Thyroid gland (tissue), 4 donors: ENCODE measurements at regions not wholly inside any gene's neighbourhood (a gene's known extent, or its start where the extent isn't known, plus 50 kb on each side); places are given as distances from the start of the nearest gene placed in this dataset.
"Not testable (repeated sequence)": the region's sequence is repeated elsewhere in the genome, so short reads cannot be mapped to it uniquely, and the experiment has no call there.

Experiments
- DNase-seq, 2 donors: peaks; one replicate each; pipeline ENCODE4 v3.0.0-alpha.2; 2019
- H3K27ac ChIP-seq, 3 donors: fragments of 200-600 bp; sonication (generic); 1 replicate in 2 of 3; 2 replicates in 1 of 3; pipeline ENCODE4 v1.5.1; 2016 to 2019; ENCODE audit warnings: mild to moderate bottlenecking in 1 of 3, moderate library complexity in 1 of 3
- H3K27me3 ChIP-seq: fragments of 200-600 bp; sonication (generic); one replicate; pipeline ENCODE4 v1.5.1; 2019
- H3K36me3 ChIP-seq, 2 donors: fragments of 200-600 bp; sonication (generic); one replicate each; pipeline ENCODE4 v1.5.1; 2016 to 2019
- H3K4me1 ChIP-seq, 2 donors: fragments of 200-600 bp; sonication (generic); one replicate each; pipeline ENCODE4 v1.5.1; 2017 to 2019
- H3K4me3 ChIP-seq, 3 donors: fragments of 200-600 bp; sonication (generic); replicated peaks in 1 of 3; 1 replicate in 2 of 3; 2 replicates in 1 of 3; pipeline ENCODE4 v1.5.1; 2016; ENCODE audit warnings: mild to moderate bottlenecking in 1 of 3
- H3K9me3 ChIP-seq: fragments of 200-600 bp; sonication (generic); one replicate; pipeline ENCODE4 v1.5.1; 2017
- CTCF ChIP-seq, 6 experiments: fragments of 200-600 bp in 3 of 6; fragments of 450-650 bp in 3 of 6; sonication (generic) in 3 of 6; IDR thresholded peaks; one replicate each; pipeline ENCODE4 v1.5.1; 2016 to 2019; ENCODE audit warnings: antibody characterized with exemption in 6 of 6, mild to moderate bottlenecking in 2 of 6, inconsistent platforms in 1 of 6, moderate library complexity in 1 of 6
- POLR2A ChIP-seq, 2 donors: fragments of 450-650 bp; IDR thresholded peaks; one replicate each; pipeline ENCODE4 v1.6.1; 2017; ENCODE audit warnings: antibody characterized with exemption in 2 of 2, mild to moderate bottlenecking in 2 of 2, moderate library complexity in 1 of 2
- WGBS, 2 donors: methylation state at CpG; one replicate each; pipeline ENCODE4 v1.1.5; 2017; 5-methylcytosine and 5-hydroxymethylcytosine counted together
- intact Hi-C: fragments of 100-400 bp; cut with DNase I; formaldehyde crosslinking; loops from one replicate; pipeline ENCODE4 v1.15.1; 2023

DNA sequence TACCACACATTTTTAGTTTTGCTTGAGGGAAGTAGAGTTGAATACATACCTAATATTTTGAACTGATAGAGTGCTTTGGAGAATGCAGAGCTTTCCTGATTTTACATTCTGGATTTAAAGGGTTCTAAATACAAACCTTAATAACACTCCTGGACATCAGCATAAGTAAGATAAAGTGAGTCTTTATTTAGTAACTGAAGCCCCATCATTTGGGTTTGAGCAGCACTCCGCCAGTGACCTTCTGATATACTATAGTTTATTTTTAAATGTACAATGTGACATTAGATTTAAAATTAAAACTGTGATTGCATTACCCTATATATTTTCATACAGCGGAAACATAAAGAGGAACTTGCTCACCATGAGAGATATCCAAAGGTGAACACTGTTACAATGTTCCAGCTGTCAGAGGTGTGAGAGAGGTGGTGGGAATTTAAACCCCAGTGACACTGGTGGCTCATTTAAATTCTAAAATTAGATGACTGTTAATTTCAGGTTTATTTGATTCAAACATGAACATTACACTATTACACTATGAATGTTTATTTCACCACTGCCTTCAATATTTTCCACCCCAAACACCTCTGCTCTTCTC, 203.0 kb upstream of the PCSK5 start:
- 49 to 50% methylated on average over 2 of the region's 2 CpGs for WGBS, 2 donors
- intact Hi-C loops, result no loop called here
- H3K4me1 ChIP-seq, result no peaks in the 10 kb centered on the region

GRCh38 chr9:75690551-75690950, 199.9 kb upstream of the PCSK5 start:
- H3K4me1 ChIP-seq, intact Hi-C loops, H3K36me3 ChIP-seq, DNase-seq, H3K27me3 ChIP-seq, H3K4me3 ChIP-seq, H3K9me3 ChIP-seq, H3K27ac ChIP-seq: not testable (repeated sequence)

More for the DNA sequence above, 203.0 kb upstream of the PCSK5 start:
- Histone ChIP-seq H3K27me3 (no peaks in the 10 kb centered on the region), H3K27ac (no peak overlapping the region), H3K36me3 (no peaks in the 10 kb centered on the region), H3K9me3 (no peaks in the 10 kb centered on the region), H3K4me3 (no peak overlapping the region)
- DNase-seq, result no peak
- TF ChIP-seq CTCF (IDR thresholded peaks at IDR 0.05), result no peak
- TF ChIP-seq POLR2A (IDR thresholded peaks at IDR 0.05), result no peak

- H3K27me3 ChIP-seq, result no peaks in the 10 kb centered on the region
- H3K27ac ChIP-seq, result no peak overlapping the region
- DNase-seq, result no peak
- no peak for TF ChIP-seq POLR2A (IDR thresholded peaks at IDR 0.05)
- no peaks in the 10 kb centered on the region for H3K9me3 ChIP-seq
- intact Hi-C loops, result no loop called here
- no peak overlapping the region for H3K4me3 ChIP-seq
- 96 to 97% methylated on average over 1 of the region's 1 CpG for WGBS, 2 donors
- H3K36me3 ChIP-seq, result no peaks in the 10 kb centered on the region
- no peaks in the 10 kb centered on the region for H3K4me1 ChIP-seq
Observed at GRCh38 chr9:75691408-75691807, 199.1 kb upstream of the PCSK5 start.

- DNase-seq, result no peak
- no peak for TF ChIP-seq CTCF (IDR thresholded peaks at IDR 0.05)
- no peak for TF ChIP-seq POLR2A (IDR thresholded peaks at IDR 0.05)
- Histone ChIP-seq H3K4me1 (no peaks in the 10 kb centered on the region), H3K9me3 (no peaks in the 10 kb centered on the region), H3K27me3 (no peaks in the 10 kb centered on the region), H3K4me3 (no peak overlapping the region), H3K27ac (no peak overlapping the region), H3K36me3 (no peaks in the 10 kb centered on the region)
- WGBS, 2 donors, result 87 to 89% methylated on average over 3 of the region's 3 CpGs
- intact Hi-C loops, result no loop called here
Observed at GRCh38 chr9:75692309-75692708, 198.2 kb upstream of the PCSK5 start.

- no peaks in the 10 kb centered on the region for H3K9me3 ChIP-seq
- 0 to 92% methylated on average over 1 of the region's 1 CpG for WGBS, 2 donors
Observed at GRCh38 chr9:75695921-75696320, 194.6 kb upstream of the PCSK5 start.

GRCh38 chr9:75699017-75699416, 191.5 kb upstream of the PCSK5 start:
- intact Hi-C loops, result no loop called here
- DNase-seq, result no peak
- Histone ChIP-seq H3K4me1 (no peaks in the 10 kb centered on the region), H3K36me3 (no peaks in the 10 kb centered on the region), H3K27me3 (no peaks in the 10 kb centered on the region), H3K9me3 (no peaks in the 10 kb centered on the region), H3K27ac (no peak overlapping the region), H3K4me3 (no peak overlapping the region)
- TF ChIP-seq CTCF (IDR thresholded peaks at IDR 0.05) (no peak), POLR2A (IDR thresholded peaks at IDR 0.05) (no peak)

More at GRCh38 chr9:75695921-75696320, 194.6 kb upstream of the PCSK5 start:
- TF ChIP-seq POLR2A (IDR thresholded peaks at IDR 0.05) (no peak), CTCF (IDR thresholded peaks at IDR 0.05) (no peak)
- intact Hi-C loops, result no loop called here
- no peak for DNase-seq
- no peaks in the 10 kb centered on the region for H3K27me3 ChIP-seq
- H3K27ac ChIP-seq, result no peak overlapping the region
- no peaks in the 10 kb centered on the region for H3K4me1 ChIP-seq
- H3K36me3 ChIP-seq, result no peaks in the 10 kb centered on the region
- no peak overlapping the region for H3K4me3 ChIP-seq
